ENCODE measurements at regions not wholly inside any gene's neighbourhood (a gene's known extent, or its start where the extent isn't known, plus 50 kb on each side); places are given as distances from the start of the nearest gene placed in this dataset.

DNA sequence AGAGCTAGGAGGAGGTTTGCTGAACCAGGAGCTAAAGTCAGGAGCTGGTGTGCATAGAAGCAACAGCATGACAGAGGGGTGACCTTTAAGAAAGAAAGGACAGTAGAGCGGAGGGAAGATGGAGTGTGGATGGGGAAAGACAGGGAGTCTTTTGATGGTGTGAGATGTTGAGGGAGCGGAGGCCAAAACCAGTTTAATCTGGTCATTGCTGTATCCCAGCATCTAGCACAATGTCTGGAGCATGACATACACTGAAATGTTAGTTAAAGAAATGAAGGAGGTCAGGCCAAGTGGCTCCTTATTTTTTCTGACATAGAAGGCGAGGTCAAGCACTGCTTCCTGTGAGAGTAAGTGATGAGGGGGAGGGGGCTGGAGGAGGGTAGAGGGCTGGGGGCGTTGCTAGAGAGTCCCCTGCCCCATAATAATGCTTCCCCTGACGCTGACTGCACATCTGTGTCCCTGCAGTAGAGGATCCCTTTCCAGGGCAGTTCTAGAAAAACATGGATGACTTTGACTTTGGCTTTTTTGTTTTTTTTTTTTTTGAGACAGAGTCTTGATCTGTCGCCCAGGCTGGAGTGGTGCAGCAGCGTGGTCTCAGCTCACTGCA lies 70.2 kb downstream of the ZNF467 start:
- Mint-ChIP-seq H3K27me3 (ENCODE audit: low read depth) (peaks cover under 1% of the 10 kb centered on the region; the same call in 1 of the 2 replicates), H3K27ac (no peak overlapping the region), H3K9me3 (peaks cover 15% of the 10 kb centered on the region), H3K4me1 (peaks cover 24% of the 10 kb centered on the region), H3K36me3 (peaks cover 11% of the 10 kb centered on the region), H3K4me3 (no peak overlapping the region)
- no peak for TF ChIP-seq ESRRA (CRISPR knock-in tag; IDR thresholded peaks at IDR 0.05; ENCODE audit: borderline replicate concordance)
- TF ChIP-seq, protein P1, sequence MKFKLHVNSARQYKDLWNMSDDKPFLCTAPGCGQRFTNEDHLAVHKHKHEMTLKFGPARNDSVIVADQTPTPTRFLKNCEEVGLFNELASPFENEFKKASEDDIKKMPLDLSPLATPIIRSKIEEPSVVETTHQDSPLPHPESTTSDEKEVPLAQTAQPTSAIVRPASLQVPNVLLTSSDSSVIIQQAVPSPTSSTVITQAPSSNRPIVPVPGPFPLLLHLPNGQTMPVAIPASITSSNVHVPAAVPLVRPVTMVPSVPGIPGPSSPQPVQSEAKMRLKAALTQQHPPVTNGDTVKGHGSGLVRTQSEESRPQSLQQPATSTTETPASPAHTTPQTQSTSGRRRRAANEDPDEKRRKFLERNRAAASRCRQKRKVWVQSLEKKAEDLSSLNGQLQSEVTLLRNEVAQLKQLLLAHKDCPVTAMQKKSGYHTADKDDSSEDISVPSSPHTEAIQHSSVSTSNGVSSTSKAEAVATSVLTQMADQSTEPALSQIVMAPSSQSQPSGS (CRISPR knock-in tag; IDR thresholded peaks at IDR 0.05; ENCODE audit: borderline replicate concordance, low read depth): no peak
- no peak for TF ChIP-seq ZNF232 (CRISPR knock-in tag; IDR thresholded peaks at IDR 0.05)
- no peak for TF ChIP-seq TP53 (CRISPR knock-in tag; IDR thresholded peaks at IDR 0.05)
- TF ChIP-seq, protein P2, sequence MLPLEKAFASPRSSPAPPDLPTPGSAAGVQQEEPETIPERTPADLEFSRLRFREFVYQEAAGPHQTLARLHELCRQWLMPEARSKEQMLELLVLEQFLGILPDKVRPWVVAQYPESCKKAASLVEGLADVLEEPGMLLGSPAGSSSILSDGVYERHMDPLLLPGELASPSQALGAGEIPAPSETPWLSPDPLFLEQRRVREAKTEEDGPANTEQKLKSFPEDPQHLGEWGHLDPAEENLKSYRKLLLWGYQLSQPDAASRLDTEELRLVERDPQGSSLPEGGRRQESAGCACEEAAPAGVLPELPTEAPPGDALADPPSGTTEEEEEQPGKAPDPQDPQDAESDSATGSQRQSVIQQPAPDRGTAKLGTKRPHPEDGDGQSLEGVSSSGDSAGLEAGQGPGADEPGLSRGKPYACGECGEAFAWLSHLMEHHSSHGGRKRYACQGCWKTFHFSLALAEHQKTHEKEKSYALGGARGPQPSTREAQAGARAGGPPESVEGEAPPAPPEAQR (CRISPR knock-in tag; IDR thresholded peaks at IDR 0.05): no peak
- TF ChIP-seq, protein P3, sequence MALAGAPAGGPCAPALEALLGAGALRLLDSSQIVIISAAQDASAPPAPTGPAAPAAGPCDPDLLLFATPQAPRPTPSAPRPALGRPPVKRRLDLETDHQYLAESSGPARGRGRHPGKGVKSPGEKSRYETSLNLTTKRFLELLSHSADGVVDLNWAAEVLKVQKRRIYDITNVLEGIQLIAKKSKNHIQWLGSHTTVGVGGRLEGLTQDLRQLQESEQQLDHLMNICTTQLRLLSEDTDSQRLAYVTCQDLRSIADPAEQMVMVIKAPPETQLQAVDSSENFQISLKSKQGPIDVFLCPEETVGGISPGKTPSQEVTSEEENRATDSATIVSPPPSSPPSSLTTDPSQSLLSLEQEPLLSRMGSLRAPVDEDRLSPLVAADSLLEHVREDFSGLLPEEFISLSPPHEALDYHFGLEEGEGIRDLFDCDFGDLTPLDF (CRISPR knock-in tag; IDR thresholded peaks at IDR 0.05): no peak
- TF ChIP-seq ZNF121 (CRISPR knock-in tag; IDR thresholded peaks at IDR 0.05): no peak
- TF ChIP-seq TEAD4 (CRISPR knock-in tag; IDR thresholded peaks at IDR 0.05): no peak
- no peak for TF ChIP-seq ZNF317 (CRISPR knock-in tag; IDR thresholded peaks at IDR 0.05; ENCODE audit: borderline replicate concordance, low read depth)
- TF ChIP-seq, protein P4, sequence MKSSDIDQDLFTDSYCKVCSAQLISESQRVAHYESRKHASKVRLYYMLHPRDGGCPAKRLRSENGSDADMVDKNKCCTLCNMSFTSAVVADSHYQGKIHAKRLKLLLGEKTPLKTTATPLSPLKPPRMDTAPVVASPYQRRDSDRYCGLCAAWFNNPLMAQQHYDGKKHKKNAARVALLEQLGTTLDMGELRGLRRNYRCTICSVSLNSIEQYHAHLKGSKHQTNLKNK (CRISPR knock-in tag; IDR thresholded peaks at IDR 0.05): no peak
- no peak for TF ChIP-seq ZNF396 (CRISPR knock-in tag; IDR thresholded peaks at IDR 0.05; ENCODE audit: borderline replicate concordance)
- TF ChIP-seq NR3C1 (CRISPR knock-in tag; conservative IDR thresholded peaks at IDR 0.05; ENCODE audit: low read depth): no peak
- no peak for TF ChIP-seq NR1H2 (CRISPR knock-in tag; IDR thresholded peaks at IDR 0.05)
- no peak for TF ChIP-seq ATF1 (CRISPR knock-in tag; IDR thresholded peaks at IDR 0.05)
- no peak for TF ChIP-seq FOXK1 (CRISPR knock-in tag; IDR thresholded peaks at IDR 0.05)
- TF ChIP-seq, protein P5, sequence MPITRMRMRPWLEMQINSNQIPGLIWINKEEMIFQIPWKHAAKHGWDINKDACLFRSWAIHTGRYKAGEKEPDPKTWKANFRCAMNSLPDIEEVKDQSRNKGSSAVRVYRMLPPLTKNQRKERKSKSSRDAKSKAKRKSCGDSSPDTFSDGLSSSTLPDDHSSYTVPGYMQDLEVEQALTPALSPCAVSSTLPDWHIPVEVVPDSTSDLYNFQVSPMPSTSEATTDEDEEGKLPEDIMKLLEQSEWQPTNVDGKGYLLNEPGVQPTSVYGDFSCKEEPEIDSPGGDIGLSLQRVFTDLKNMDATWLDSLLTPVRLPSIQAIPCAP (CRISPR knock-in tag; IDR thresholded peaks at IDR 0.05): no peak
- TF ChIP-seq EMX1 (CRISPR knock-in tag; IDR thresholded peaks at IDR 0.05): no peak
- TF ChIP-seq, protein P6, sequence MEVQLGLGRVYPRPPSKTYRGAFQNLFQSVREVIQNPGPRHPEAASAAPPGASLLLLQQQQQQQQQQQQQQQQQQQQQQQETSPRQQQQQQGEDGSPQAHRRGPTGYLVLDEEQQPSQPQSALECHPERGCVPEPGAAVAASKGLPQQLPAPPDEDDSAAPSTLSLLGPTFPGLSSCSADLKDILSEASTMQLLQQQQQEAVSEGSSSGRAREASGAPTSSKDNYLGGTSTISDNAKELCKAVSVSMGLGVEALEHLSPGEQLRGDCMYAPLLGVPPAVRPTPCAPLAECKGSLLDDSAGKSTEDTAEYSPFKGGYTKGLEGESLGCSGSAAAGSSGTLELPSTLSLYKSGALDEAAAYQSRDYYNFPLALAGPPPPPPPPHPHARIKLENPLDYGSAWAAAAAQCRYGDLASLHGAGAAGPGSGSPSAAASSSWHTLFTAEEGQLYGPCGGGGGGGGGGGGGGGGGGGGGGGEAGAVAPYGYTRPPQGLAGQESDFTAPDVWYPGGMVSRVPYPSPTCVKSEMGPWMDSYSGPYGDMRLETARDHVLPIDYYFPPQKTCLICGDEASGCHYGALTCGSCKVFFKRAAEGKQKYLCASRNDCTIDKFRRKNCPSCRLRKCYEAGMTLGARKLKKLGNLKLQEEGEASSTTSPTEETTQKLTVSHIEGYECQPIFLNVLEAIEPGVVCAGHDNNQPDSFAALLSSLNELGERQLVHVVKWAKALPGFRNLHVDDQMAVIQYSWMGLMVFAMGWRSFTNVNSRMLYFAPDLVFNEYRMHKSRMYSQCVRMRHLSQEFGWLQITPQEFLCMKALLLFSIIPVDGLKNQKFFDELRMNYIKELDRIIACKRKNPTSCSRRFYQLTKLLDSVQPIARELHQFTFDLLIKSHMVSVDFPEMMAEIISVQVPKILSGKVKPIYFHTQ (CRISPR knock-in tag; IDR thresholded peaks at IDR 0.05): no peak
- TF ChIP-seq, protein P7, sequence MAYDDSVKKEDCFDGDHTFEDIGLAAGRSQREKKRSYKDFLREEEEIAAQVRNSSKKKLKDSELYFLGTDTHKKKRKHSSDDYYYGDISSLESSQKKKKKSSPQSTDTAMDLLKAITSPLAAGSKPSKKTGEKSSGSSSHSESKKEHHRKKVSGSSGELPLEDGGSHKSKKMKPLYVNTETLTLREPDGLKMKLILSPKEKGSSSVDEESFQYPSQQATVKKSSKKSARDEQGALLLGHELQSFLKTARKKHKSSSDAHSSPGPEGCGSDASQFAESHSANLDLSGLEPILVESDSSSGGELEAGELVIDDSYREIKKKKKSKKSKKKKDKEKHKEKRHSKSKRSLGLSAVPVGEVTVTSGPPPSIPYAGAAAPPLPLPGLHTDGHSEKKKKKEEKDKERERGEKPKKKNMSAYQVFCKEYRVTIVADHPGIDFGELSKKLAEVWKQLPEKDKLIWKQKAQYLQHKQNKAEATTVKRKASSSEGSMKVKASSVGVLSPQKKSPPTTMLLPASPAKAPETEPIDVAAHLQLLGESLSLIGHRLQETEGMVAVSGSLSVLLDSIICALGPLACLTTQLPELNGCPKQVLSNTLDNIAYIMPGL (CRISPR knock-in tag; IDR thresholded peaks at IDR 0.05): no peak
- CTCF ChIA-PET: interaction anchor here (1.0 to 6.6 kb wide), 17 partner anchors 10 to 418 kb away, joined by 3 to 164 read pairs (median 7); a partner anchor contains a TSS
- DNase-seq (ENCODE audit: low spot score) (no peak), ATAC-seq (no peak)
- POLR2A ChIA-PET: no interaction called here
